ENCODE measurements at regions not wholly inside any gene's neighbourhood (a gene's known extent, or its start where the extent isn't known, plus 50 kb on each side); places are given as distances from the start of the nearest gene placed in this dataset.

DNA sequence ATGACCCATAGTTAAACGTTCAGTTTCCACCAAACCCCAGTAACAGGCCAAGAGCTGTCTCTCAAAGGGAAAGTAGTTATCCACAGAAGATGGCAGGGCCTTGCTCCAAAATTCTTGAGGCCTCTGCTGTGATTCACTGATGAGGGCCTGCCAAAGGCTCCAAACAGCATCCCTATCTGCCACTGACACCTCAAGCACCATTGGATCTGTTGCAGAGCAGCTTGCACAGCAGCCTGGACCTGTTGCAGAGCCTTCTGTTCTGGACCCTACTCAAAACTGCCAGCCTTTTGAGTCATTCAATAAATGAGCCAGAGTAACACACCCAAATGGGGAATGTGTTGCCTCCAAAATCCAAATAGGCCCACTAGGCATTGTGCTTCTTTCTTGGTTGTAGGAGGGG is 741.5 kb upstream of the RGMB start:
- H3K9me3 Mint-ChIP-seq, result peaks cover 8 to 12% of the 10 kb centered on the region in 2 donors
- TF ChIP-seq, protein P1, sequence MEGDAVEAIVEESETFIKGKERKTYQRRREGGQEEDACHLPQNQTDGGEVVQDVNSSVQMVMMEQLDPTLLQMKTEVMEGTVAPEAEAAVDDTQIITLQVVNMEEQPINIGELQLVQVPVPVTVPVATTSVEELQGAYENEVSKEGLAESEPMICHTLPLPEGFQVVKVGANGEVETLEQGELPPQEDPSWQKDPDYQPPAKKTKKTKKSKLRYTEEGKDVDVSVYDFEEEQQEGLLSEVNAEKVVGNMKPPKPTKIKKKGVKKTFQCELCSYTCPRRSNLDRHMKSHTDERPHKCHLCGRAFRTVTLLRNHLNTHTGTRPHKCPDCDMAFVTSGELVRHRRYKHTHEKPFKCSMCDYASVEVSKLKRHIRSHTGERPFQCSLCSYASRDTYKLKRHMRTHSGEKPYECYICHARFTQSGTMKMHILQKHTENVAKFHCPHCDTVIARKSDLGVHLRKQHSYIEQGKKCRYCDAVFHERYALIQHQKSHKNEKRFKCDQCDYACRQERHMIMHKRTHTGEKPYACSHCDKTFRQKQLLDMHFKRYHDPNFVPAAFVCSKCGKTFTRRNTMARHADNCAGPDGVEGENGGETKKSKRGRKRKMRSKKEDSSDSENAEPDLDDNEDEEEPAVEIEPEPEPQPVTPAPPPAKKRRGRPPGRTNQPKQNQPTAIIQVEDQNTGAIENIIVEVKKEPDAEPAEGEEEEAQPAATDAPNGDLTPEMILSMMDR (IDR thresholded peaks at IDR 0.05), result no peak
- H3K4me1 ChIP-seq (ENCODE audit: control insufficient read depth, insufficient read depth, low read length), result no peaks in the 10 kb centered on the region
- H3K36me3 Mint-ChIP-seq, result no peaks in the 10 kb centered on the region
- H3K27me3 ChIP-seq (ENCODE audit: control insufficient read depth, insufficient read depth, low read length), result no peaks in the 10 kb centered on the region
- no peak overlapping the region for H3K4me3 Mint-ChIP-seq
- no peaks in the 10 kb centered on the region for H3K9me3 ChIP-seq (ENCODE audit: control insufficient read depth, insufficient read depth, low read length)
- ATAC-seq (no peak), DNase-seq (no peak)
- no peak overlapping the region for H3K27ac ChIP-seq (ENCODE audit: low read length)
- H3K27ac Mint-ChIP-seq, result no peak overlapping the region
- no peaks in the 10 kb centered on the region for H3K27me3 Mint-ChIP-seq (ENCODE audit: low read depth in 2 of 2)
- no peaks in the 10 kb centered on the region for H3K36me3 ChIP-seq (ENCODE audit: control insufficient read depth, insufficient read depth, low read length)
- no peak overlapping the region for H3K4me3 ChIP-seq (ENCODE audit: low read length)
- intact Hi-C loops (cut with micrococcal nuclease), result no loop called here
- no peaks in the 10 kb centered on the region for H3K4me1 Mint-ChIP-seq
- WGBS (ENCODE audit: insufficient coverage), result 89% methylated on average over 1 of the region's 1 CpG

DNA sequence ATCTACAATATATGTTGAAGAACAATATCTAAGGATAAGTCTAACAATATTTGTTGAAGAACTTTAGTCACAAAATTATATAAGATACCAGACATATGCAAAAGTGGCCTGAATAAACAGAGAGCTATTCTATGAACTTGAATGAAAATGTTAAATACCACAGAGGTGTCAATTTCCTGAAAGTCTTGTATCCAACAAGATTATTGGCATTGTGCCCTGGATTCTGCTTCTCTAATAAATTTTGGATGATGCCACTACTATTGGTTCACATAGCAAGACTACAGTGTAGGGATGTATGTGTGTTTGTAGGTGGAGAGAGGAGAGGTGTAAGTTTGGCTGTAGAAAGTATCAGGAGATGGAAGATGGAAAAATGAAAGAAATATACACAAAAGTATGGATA is 731.8 kb upstream of the RGMB start:
- Histone ChIP-seq H3K27me3 (ENCODE audit: control insufficient read depth, insufficient read depth, low read length) (no peaks in the 10 kb centered on the region), H3K9me3 (ENCODE audit: control insufficient read depth, insufficient read depth, low read length) (no peaks in the 10 kb centered on the region), H3K36me3 (ENCODE audit: control insufficient read depth, insufficient read depth, low read length) (no peaks in the 10 kb centered on the region), H3K4me1 (ENCODE audit: control insufficient read depth, insufficient read depth, low read length) (no peaks in the 10 kb centered on the region), H3K27ac (ENCODE audit: low read length) (no peak overlapping the region), H3K4me3 (ENCODE audit: low read length) (no peak overlapping the region)
- H3K9me3 Mint-ChIP-seq, result peaks cover 8 to 18% of the 10 kb centered on the region in 2 donors
- TF ChIP-seq, protein P1 (IDR thresholded peaks at IDR 0.05), result no peak
- H3K36me3 Mint-ChIP-seq, result no peaks in the 10 kb centered on the region
- intact Hi-C loops (cut with micrococcal nuclease), result no loop called here
- H3K4me3 Mint-ChIP-seq, result no peak overlapping the region
- no peak for DNase-seq
- no peaks in the 10 kb centered on the region for H3K27me3 Mint-ChIP-seq (ENCODE audit: low read depth in 2 of 2)
- no peak for ATAC-seq
- no peaks in the 10 kb centered on the region for H3K4me1 Mint-ChIP-seq
- H3K27ac Mint-ChIP-seq, result no peak overlapping the region

DNA sequence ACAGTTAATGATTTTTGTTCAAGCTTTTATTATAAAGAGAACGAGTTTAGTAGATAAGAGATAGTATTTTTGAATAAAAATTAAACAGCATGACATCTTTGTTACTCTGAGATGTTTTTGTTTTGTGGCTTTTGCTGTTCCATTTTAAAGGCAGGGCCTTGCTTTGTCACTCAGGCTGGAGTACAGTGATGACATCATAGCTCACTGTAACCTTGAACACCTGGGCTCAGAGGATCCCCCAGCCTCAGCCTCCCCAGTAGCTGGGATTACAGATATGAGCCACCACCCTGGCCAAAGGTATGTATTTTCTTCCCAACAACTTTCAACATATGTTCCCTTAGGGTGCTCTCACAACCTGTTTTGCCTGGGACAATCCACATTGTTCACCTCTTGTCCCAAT is 730.9 kb upstream of the RGMB start:
- H3K36me3 ChIP-seq (ENCODE audit: control insufficient read depth, insufficient read depth, low read length), result no peaks in the 10 kb centered on the region
- H3K4me1 ChIP-seq (ENCODE audit: control insufficient read depth, insufficient read depth, low read length), result no peaks in the 10 kb centered on the region
- H3K9me3 ChIP-seq (ENCODE audit: control insufficient read depth, insufficient read depth, low read length), result no peaks in the 10 kb centered on the region
- Mint-ChIP-seq H3K36me3 (no peaks in the 10 kb centered on the region), H3K4me3 (no peak overlapping the region), H3K27me3 (ENCODE audit: low read depth in 2 of 2) (no peaks in the 10 kb centered on the region), H3K9me3 (peaks cover 8 to 18% of the 10 kb centered on the region in 2 donors), H3K27ac (no peak overlapping the region), H3K4me1 (no peaks in the 10 kb centered on the region)
- DNase-seq, result no peak
- no peak overlapping the region for H3K4me3 ChIP-seq (ENCODE audit: low read length)
- no peak for ATAC-seq
- no peak overlapping the region for H3K27ac ChIP-seq (ENCODE audit: low read length)
- intact Hi-C loops (cut with micrococcal nuclease), result no loop called here
- TF ChIP-seq, protein P1 (IDR thresholded peaks at IDR 0.05), result no peak
- H3K27me3 ChIP-seq (ENCODE audit: control insufficient read depth, insufficient read depth, low read length), result no peaks in the 10 kb centered on the region
- 53% methylated on average over 1 of the region's 1 CpG for WGBS (ENCODE audit: insufficient coverage)

DNA sequence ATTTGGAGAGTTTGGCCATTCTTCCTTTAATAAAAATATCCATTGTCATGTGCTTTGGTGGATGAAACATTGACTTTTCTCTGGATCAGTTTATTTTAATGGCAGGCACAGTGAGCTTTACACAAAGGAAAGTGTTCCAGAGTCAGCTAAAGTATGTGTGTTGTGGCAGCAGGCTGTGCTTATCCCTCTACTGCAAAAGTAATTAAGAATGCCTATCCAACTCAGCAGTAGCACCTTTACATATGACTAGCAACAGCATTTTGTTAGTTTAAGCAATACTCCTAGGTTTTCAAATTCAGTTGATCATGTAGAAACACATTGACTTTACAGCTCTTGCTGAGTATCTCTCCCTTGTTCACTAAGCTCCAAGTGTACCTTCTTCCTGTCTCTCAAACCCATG is 730.5 kb upstream of the RGMB start:
- TF ChIP-seq, protein P1 (IDR thresholded peaks at IDR 0.05), result no peak
- Histone ChIP-seq H3K4me1 (ENCODE audit: control insufficient read depth, insufficient read depth, low read length) (no peaks in the 10 kb centered on the region), H3K27ac (ENCODE audit: low read length) (no peak overlapping the region), H3K27me3 (ENCODE audit: control insufficient read depth, insufficient read depth, low read length) (no peaks in the 10 kb centered on the region), H3K9me3 (ENCODE audit: control insufficient read depth, insufficient read depth, low read length) (no peaks in the 10 kb centered on the region), H3K36me3 (ENCODE audit: control insufficient read depth, insufficient read depth, low read length) (no peaks in the 10 kb centered on the region), H3K4me3 (ENCODE audit: low read length) (no peak overlapping the region)
- no peak overlapping the region for H3K4me3 Mint-ChIP-seq
- no peak for DNase-seq
- H3K4me1 Mint-ChIP-seq, result no peaks in the 10 kb centered on the region
- no peaks in the 10 kb centered on the region for H3K27me3 Mint-ChIP-seq (ENCODE audit: low read depth in 2 of 2)
- intact Hi-C loops (cut with micrococcal nuclease), result no loop called here
- no peak for ATAC-seq
- H3K27ac Mint-ChIP-seq, result no peak overlapping the region
- H3K36me3 Mint-ChIP-seq, result no peaks in the 10 kb centered on the region
- H3K9me3 Mint-ChIP-seq, result peaks cover 8 to 17% of the 10 kb centered on the region in 2 donors
